NOMO-1 treated with DMSO at 0.1 percent for 48 hours (cell line): ENCODE measurements at regions not wholly inside any gene's neighbourhood (a gene's known extent, or its start where the extent isn't known, plus 50 kb on each side); places are given as distances from the start of the nearest gene placed in this dataset.
"Not testable (repeated sequence)": the region's sequence is repeated elsewhere in the genome, so short reads cannot be mapped to it uniquely, and the experiment has no call there.

Source experiments
- DNase-seq: peaks from one replicate; lab custom pipeline; 2025; ENCODE audit not compliant: unreplicated experiment; lab: John Stamatoyannopoulos, UW

DNA sequence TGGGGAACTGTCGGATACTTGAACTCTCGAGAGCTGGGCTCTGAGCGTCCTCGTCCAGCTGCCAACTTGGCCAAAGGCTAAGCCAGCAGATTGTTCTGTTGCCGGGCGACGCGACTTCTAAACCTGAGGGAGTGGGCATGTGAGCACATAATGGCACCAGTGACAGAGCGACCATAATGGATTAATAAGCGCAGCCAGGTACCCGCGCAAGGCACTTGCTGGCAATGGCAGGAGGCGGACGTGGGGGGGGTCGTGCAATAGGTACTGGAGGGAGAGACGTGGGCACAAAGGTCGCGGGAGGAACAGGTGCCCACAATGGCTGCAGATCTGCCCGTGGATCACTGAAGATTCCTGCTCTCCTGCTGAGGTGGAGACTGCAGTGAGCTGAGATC, 1368.7 kb downstream of the CDH12 start:
- not testable (repeated sequence) for DNase-seq

DNA sequence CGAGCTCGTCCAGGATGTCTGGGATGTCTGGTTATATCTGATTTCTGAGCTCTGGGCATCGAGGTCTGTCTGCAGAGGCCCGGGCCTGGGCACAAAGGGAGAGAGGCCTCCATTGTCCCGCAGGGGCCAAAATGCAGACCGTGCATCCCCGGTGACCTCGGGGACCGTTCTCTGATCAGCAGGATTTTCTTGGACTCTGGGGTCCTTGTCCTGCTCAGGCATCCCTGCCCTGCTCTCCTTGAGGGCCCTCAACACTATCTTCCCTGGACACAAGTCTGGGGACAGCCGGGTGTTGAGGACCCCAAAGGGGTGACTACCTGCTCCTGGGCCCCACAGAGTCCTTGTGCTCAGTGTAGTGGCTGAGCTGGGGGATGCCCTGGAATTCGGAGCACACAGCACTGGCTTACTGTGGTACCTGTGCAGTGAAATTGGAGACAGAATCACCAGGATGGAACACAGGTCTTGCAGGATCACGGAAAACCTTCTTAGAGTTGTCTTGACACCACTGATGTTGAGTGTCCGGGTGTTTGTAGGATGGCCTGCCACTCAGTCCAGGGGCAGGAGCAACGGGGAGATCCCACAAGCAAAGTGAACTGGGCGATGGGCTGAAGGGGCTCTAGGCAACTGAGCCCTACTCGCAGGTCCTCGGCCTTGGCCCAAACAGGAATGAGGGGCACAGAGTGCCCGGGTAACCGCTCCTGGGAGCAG, 1369.2 kb downstream of the CDH12 start:
- DNase-seq, result not testable (repeated sequence)

DNA sequence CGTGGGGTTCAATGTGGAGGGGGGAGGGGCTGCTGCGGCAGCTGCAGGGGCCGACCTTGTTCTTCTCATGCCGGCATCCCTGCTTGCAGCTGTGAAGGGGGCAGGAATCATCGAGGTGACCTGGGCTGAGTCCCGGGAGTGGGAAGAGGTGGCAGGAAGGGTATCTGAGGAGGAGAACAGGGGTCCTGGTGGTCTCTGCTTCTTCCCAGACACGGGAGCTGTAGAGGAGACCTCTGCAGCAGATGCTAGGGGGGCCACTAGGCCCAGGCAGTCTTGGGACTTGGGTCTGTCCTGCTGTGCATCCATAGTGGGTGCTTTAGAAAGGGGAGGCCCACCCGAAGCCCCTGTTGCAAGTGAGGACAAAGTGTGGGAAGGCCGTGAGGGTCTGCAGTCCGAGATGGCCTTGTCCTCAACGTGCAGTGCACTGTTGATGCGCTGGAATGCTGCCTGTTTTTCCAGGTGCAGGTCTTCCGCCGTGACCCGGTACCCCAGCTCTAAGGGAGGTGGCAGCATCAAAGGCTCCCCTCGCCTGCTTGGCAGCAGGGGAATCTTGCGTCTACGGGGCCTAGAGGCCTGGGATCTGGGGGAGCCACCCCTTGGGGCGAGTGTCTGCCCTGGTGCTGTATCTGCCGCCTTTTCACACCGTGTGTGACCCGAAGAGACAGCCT, 1370.0 kb downstream of the CDH12 start:
- not testable (repeated sequence) for DNase-seq

DNA sequence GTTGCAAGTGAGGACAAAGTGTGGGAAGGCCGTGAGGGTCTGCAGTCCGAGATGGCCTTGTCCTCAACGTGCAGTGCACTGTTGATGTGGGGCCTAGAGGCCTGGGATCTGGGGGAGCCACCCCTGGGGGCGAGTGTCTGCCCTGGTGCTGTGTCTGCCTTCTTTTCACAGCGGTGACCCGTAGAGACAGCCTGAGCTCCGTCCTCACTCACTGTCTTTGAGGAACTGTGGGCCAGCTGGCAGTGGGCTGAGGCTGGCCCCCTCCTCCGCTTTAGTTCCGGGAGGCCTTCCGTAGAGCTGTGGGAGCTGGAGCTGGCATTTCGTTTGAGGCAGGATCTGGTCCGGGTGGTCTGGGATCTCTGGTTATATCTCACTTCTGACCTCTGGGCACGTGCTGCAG, 1370.6 kb downstream of the CDH12 start:
- DNase-seq, result not testable (repeated sequence)

DNA sequence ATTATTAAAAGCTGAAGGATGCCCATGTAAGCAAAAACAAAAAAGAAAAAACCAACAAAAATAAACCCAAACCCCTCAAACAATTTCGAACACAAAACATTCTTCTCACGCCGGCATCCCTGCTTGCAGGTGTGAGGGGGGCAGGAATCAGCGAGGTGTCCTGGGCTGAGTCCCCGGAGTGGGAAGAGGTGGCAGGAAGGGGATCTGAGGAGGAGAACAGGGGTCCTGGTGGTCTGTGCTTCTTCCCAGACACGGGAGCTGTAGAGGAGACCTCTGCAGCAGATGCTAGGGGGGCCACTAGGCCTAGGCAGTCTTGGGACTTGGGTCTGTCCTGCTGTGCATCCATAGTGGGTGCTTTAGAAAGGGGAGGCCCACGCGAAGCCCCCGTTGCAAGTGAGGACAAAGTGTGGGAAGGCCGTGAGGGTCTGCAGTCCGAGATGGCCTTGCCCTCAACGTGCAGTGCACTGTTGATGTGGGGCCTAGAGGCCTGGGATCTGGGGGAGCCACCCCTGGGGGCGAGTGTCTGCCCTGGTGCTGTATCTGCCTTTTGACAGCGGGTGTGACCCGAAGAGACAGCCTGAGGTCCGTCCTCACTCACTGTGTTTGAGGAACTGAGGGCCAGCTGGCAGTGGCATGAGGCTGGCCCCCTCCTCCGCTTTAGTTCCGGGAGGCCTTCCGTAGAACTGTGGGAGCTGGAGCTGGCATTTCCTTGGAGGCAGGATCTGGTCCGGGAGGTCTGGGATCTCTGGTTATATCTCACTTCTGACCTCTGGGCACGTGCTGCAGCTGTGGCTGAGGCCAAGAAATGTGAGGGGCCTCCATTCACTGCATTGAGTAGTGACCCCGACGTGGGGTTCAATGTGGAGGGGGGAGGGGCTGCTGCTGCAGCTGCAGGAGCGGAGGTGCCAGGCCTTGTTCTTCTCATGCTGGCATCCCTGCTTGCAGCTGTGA, 1371.5 kb downstream of the CDH12 start:
- DNase-seq, result not testable (repeated sequence)

DNA sequence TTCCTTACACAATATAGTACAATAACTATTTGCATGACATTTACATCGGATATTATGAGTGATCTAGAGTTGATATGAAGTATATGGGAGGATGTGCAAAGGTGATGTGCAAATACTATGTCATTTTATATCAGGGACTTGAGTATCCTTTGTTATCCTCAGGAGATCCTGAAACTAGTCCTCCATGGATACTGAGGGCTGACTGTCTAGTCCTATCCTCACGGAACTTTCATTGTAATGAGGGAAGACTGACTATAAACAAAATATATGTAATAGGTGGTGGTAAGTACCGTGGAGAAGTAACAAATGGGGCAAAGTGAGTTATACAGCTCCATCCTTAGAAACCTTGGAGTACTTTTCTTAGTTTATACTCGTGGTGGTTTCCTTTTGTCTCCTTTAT, 1373.1 kb downstream of the CDH12 start:
- not testable (repeated sequence) for DNase-seq

DNA sequence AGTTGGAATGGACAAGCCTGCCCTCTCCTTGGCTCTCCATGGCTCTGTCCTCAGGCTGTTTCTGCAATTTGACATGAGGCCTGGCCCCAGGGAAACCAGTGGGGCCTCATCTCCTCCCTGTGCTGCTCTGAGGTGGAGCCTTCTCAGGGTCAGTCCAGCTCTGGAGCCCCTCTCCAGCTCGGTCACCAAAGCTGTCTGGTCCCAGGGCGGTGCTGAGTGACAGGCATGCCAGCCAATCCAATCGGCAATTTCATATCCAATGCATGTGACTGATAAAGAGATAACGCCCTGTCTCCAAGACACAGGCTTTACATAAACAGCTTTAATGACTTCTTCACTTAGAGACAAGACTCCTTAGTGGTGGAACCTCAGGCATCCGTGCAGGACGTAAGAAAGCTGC, 1379.2 kb downstream of the CDH12 start:
- not testable (repeated sequence) for DNase-seq

DNA sequence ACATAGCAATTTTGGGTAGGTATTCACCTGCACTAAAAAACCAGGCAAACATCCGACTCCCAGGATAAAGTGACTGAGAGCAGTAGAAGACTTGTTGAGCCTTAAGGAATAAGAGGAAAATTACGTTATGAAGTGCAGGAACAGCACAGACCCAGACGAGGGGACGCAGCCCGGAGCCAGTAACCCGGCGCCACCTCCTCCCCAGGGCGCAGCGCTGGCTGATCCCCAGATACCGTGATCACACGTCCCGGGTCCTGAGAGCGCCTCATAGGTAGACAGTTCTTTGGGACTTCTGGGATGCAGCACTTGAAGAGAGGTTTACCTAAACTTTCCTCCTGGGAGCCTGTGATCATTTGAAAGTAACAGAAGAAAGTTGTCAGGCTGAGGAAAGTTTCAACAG, 1379.7 kb downstream of the CDH12 start:
- not testable (repeated sequence) for DNase-seq

DNA sequence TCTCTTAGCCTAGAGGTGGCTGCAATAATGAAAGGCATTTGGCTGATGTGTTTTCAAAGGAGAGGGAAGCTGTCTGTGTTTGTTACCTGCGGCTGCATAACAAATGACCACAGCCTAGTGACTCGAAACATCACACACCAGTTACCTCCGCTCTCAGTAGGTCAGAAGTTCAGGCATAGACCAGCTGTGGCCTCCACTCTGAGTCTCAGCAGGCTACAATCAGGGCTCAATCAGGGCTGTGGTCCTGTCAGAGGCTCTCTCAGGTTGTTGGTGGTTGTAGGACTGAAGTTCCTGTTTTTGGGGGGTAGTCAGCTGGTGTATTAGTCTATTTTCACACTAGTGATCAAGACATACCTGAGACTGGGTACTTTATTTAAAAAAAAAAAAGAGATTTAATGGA, 1381.5 kb downstream of the CDH12 start:
- not testable (repeated sequence) for DNase-seq

DNA sequence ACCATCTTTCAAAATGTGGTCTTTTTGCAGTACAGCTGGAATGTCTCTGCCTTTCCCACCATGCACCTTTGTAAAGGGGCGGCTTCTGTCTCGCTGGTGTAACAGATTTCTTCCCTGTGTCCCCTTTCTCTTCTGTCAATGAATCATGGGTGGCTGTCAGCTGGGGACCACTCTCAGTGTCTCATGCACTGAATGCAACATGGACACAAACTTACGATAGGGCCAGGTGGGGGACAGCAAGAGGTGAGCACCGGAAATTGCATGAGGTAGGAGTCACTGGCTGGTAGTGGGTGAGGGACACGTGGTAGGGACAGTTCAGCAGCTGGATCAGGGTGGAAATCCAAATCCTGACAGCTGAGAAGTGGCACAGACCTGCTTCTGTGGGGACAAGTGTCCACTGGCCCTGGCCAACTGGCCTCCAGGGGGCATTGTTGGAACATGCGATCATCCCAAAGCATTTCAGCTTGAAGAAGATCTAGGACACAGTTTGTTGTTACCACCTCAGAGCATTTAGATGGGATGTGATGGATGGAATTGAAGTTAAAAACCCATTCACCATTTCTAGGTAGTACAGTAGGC, 1383.5 kb downstream of the CDH12 start:
- DNase-seq, result not testable (repeated sequence)

DNA sequence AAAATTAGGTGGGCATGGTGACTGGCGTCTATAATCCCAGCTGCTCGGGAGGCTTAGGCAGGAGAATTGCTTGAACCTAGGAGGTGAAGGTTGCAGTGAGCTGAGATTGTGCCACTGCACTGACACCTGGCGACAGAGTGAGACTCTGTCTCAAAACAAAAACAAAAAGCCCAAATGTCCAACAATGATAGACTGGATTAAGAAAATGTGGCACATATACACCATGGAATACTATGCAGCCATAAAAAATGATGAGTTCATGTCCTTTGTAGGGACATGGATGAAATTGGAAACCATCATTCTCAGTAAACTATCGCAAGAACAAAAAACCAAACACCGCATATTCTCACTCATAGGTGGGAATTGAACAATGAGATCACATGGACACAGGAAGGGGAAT, 1385.6 kb downstream of the CDH12 start:
- not testable (repeated sequence) for DNase-seq

DNA sequence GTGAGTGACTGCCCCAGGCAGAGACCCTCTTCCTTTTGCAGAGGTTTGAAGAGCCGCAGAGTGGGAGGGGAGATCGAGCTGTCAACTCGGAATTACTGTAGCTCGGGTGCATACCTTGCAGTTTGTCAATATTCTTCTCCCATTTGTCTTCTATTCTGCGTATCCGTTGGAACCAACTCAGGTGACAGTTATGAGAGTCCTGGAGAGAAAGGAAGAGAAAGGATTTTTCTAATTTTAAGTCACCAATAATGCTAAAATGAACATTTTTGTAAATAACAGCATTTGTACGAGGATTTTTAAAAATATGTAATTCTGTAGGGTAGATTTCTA, 1393.4 kb downstream of the CDH12 start:
- not testable (repeated sequence) for DNase-seq

DNA sequence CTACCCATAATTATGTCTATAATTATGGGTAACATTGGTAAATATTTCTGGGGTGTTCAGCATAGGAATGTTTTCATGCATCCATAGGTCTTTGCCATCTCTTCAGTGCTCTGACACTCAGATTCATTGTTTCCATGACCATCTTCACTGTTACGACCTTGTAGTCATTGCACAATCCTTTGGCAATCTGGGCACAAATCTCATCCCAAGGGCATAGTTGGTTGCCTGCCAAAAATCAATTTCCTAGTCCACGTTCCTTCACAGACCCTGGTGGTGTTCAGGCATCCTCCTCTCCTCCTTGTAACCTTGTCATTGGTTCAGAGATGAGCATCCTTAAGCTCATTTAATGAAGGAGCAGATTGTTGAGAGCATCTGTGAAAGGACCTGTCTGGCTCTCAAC, 1400.7 kb downstream of the CDH12 start:
- no peak for DNase-seq

DNA sequence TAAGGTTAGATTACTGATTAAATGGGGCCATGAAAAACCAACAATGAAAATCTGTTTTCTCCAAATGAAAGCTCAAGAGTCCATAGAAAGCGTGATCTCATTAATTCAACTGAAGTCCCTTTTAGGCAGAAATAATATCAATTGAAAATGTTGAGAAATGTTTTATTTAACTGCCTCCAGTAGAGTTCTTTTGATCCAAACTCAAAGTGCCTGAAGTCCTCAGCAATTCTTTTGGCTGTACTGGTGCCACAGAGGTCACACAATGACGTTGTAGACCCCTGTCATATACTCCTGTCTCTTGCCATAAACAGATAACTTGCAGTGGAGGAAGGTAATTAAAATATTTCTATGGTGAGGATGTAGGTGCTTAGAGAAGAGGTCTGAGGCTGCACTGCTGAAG, 1420.5 kb downstream of the CDH12 start:
- DNase-seq, result no peak

DNA sequence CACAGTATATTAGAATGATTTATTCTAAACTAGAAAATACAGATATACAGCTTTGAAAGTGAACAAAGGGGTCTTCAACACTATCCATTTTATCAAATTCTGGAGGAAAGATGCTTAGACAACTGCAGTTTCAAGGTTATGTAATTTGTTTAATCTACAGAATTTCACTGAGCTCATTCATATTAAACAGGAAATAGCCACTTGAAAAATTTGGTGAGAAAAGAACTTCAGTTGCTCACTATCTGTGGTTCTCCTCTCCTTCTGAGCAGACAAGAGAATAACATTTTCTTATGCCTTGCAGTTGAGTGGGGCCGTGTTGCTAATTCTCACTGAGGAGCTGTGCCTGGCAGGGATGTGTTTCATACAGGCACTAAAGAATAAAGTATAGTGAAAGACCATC, 1428.2 kb downstream of the CDH12 start:
- no peak for DNase-seq

DNA sequence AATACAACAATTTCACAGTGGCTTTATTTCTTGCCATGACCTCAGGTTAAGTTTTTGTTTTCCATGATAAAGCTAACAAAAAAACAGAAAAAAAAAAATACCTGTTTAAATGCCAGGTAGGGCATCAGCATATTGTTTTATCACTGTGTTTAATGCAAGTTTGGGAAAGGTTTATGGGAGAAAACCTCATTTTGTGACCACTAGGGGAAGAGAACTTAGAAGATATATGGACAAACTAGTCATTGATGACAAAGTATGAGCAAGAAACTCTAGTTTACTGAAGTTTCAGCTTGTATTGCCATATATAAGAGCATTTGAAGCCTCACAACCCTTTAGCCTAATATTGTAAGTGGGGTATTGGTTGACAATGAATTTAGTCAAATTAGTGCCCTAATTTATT, 1431.4 kb upstream of the CDH18 start:
- DNase-seq, result no peak

DNA sequence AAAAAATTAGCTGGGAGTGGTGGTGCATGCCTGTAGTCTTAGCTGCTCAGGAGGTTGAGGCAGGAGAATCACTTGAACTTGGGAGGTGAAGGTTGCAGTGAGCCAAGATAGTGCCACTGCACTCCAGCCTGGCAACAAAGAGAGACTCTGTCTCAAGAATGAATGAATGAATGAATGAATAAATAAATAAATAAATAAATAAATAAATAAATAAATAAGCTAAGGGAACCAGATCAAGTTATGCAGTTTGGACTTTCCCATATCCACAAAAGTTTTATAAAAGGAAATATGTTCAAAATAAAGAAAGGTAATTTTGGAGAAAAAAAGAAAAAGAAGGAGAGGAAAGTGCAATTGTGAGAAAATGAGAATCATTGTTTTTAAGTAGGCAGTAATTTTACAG, 1414.1 kb upstream of the CDH18 start:
- DNase-seq, result not testable (repeated sequence)

DNA sequence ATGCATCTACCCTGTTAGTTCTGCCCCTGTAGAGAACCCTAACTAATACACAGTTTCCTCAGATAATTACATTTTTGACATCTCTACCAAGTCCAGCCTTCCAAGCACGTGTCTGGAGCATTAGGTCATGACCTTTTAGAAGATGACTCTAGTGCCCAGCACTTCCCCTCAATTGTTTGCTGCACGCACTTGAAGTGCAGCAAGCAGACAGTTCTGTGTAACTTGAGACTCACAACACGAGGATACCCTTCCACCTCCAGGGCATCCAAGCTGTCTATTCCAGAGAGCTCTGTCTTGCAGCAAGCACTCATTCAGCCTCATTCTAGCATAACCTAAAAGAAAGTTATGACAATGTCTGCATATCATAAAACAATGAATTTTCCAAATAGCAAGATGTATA, 1410.5 kb upstream of the CDH18 start:
- no peak for DNase-seq

DNA sequence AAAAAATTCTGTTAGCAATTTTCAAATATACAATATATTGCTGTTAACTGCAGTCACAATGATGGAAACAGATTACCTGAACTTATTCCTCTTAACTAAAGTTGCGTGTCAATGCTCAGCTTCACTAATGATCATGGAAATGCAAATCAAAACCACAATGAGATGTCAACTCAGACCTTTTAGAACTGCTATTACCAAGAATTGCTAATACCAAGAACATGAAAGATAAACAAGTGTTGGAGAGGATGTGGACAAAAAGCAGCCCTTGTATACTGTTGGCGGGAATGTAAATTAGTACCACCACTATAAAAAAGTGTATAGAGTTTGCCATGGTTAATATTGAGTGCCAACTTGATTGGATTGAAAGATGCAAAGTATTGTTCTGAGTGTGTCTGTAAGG, 1409.7 kb upstream of the CDH18 start:
- DNase-seq, result no peak

DNA sequence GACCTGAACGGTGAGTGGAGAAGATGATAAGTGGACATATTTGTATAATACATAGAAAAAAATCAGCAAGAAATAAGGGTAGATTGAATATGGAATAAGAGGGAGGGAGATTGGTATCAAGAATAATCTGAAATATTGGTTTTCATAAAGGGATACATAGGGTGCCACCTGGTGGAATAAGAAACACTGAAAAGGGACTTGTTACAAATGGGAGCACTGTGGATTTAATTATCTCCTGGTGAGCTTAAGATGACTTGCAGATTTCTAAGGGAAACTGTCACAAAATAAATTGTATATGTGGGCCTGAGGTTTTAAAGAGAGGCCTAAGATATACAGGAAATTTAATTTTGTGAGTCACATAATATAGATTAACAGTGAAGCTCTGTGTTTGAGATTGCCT, 1403.5 kb upstream of the CDH18 start:
- DNase-seq, result no peak

DNA sequence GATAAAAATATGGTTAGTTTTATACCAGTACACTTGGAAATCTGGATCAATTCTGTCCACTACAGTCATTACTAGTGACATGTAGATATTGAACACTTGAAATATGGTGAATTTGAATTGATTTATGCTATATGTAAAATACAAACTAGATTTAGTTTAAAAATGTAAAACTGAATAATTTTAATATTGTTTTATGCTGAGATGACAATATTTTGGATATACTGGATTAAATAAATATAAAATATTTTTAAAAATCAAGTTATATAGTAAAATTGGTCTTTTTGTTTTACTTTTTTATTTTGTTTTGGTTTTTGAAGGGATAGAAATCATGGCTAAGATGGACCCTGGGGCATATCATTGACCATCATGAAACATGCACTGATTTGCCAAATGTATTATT, 1372.8 kb upstream of the CDH18 start:
- DNase-seq, result not testable (repeated sequence)

DNA sequence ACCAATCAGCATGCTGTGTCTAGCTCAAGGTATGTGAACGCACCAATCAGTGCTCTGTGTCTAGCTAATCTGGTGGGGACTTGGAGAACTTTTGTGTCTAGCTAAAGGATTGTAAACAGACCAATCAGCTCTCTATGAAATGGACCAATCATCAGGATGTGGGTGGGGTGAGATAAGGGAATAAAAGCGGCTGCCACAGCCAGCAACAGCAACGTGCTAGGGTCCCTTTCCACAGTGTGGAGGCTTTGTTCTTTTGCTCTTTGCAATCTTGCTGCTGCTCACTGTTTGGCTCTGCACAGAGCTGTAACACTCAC, 1353.9 kb upstream of the CDH18 start:
- DNase-seq, result not testable (repeated sequence)
